HCT116 (cell line): ENCODE measurements at regions not wholly inside any gene's neighbourhood (a gene's known extent, or its start where the extent isn't known, plus 50 kb on each side); places are given as distances from the start of the nearest gene placed in this dataset.

Experiments
- CBX3 ChIP-seq: IDR thresholded peaks from 2 replicates; pipeline ENCODE4 v1.6.1; 2012; ENCODE audit warnings: low read depth
- CEBPB ChIP-seq: IDR thresholded peaks from 2 replicates; pipeline ENCODE4 v1.6.1; 2012; ENCODE audit warnings: low read depth
- CTCF ChIP-seq, 3 experiments: fragments of 200-600 bp in 1 of 3; sonication (generic) in 1 of 3; IDR thresholded peaks in 2 of 3; conservative IDR thresholded peaks in 1 of 3; 2 replicates each; pipeline ENCODE4 v1.5.1; 2012 to 2017; ENCODE audit warnings: low read depth in 2 of 3, low read length in 2 of 3, antibody characterized with exemption in 1 of 3, borderline replicate concordance in 1 of 3, control low read depth in 1 of 3, mild to moderate bottlenecking in 1 of 3, mixed read lengths in 1 of 3, mixed run types in 1 of 3, moderate library complexity in 1 of 3; ENCODE audit not compliant: insufficient read depth in 1 of 3
- ELF1 ChIP-seq: IDR thresholded peaks from 2 replicates; pipeline ENCODE4 v1.6.1; 2012; ENCODE audit warnings: low read depth, borderline replicate concordance
- EZH2 ChIP-seq: fragments of 200-600 bp; sonication (generic); IDR thresholded peaks from 2 replicates; pipeline ENCODE4 v1.6.1; 2017; ENCODE audit warnings: antibody characterized with exemption, mixed run types
- POLR2A ChIP-seq: IDR thresholded peaks from 2 replicates; pipeline ENCODE4 v1.7.0; 2011; ENCODE audit warnings: borderline replicate concordance; ENCODE audit not compliant: insufficient read depth, insufficient read length; ENCODE audit errors: extremely low read depth
- POLR2AphosphoS5 ChIP-seq: IDR thresholded peaks from 2 replicates; pipeline ENCODE4 v1.6.1; 2011; ENCODE audit warnings: mild to moderate bottlenecking, low read depth, low read length, moderate library complexity
- RAD21 ChIP-seq: IDR thresholded peaks from 2 replicates; pipeline ENCODE4 v1.6.1; 2012; ENCODE audit warnings: low read depth, mild to moderate bottlenecking
- SIN3A ChIP-seq: IDR thresholded peaks from 2 replicates; pipeline ENCODE4 v1.6.1; 2012; ENCODE audit warnings: low read depth
- ZNF274 ChIP-seq: fragments of 200-500 bp; sonication (Bioruptor generic); IDR thresholded peaks from 2 replicates; pipeline ENCODE4 v1.6.1; 2014; ENCODE audit warnings: mild to moderate bottlenecking, low read depth, low read length, inconsistent platforms
- TF ChIP-seq, protein P1 (sequence below): IDR thresholded peaks from 2 replicates; pipeline ENCODE4 v1.6.1; 2012
- TF ChIP-seq, protein P2 (sequence below): IDR thresholded peaks from 2 replicates; pipeline ENCODE4 v1.6.1; 2012
- TF ChIP-seq, protein P3 (sequence below): IDR thresholded peaks from 2 replicates; pipeline ENCODE4 v1.6.1; 2011; ENCODE audit warnings: mild to moderate bottlenecking, low read length, moderate library complexity; ENCODE audit not compliant: insufficient replicate concordance; ENCODE audit errors: extremely low read depth

DNA sequence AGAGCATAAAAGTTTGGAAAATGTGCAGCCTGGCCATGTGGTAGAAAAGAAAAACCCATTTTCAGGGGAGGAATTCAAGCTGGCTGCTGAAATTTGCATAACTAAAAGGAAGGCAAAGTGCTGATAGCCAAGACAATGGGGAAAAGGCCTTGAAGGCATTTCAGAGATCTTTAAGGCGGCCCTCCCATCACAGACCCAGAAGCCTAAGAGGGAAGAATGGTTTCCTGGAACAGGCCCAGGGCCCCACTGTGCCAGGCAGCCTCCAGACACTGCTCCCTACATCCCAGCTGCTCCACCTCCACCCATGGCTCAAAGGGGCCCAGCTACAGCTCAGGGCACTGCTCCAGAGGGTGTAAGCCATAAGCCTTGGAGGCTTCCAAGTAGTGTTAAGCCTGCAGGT, 158.0 kb upstream of the PRDX4 start:
- TF ChIP-seq CTCF (IDR thresholded peaks at IDR 0.05 in 2 of 3, conservative IDR thresholded peaks at IDR 0.05 in 1 of 3; ENCODE audit: borderline replicate concordance in 1 of 3, insufficient read depth in 1 of 3, low read depth in 2 of 3, low read length in 2 of 3) = no peak
- TF ChIP-seq POLR2AphosphoS5 = no peak
- TF ChIP-seq, protein P1, sequence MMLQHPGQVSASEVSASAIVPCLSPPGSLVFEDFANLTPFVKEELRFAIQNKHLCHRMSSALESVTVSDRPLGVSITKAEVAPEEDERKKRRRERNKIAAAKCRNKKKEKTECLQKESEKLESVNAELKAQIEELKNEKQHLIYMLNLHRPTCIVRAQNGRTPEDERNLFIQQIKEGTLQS = no peak
- TF ChIP-seq CBX3 = no peak
- no peak for TF ChIP-seq POLR2A
- no peak for TF ChIP-seq RAD21
- TF ChIP-seq, protein P2, sequence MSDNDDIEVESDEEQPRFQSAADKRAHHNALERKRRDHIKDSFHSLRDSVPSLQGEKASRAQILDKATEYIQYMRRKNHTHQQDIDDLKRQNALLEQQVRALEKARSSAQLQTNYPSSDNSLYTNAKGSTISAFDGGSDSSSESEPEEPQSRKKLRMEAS = no peak
- TF ChIP-seq ELF1 = no peak
- no peak for TF ChIP-seq CEBPB
- no peak for TF ChIP-seq SIN3A
- no peak for TF ChIP-seq ZNF274
- TF ChIP-seq, protein P3, sequence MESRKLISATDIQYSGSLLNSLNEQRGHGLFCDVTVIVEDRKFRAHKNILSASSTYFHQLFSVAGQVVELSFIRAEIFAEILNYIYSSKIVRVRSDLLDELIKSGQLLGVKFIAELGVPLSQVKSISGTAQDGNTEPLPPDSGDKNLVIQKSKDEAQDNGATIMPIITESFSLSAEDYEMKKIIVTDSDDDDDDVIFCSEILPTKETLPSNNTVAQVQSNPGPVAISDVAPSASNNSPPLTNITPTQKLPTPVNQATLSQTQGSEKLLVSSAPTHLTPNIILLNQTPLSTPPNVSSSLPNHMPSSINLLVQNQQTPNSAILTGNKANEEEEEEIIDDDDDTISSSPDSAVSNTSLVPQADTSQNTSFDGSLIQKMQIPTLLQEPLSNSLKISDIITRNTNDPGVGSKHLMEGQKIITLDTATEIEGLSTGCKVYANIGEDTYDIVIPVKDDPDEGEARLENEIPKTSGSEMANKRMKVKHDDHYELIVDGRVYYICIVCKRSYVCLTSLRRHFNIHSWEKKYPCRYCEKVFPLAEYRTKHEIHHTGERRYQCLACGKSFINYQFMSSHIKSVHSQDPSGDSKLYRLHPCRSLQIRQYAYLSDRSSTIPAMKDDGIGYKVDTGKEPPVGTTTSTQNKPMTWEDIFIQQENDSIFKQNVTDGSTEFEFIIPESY = no peak
- no peak for TF ChIP-seq EZH2
